GM18873 (cell line): ENCODE measurements at regions not wholly inside any gene's neighbourhood (a gene's known extent, or its start where the extent isn't known, plus 50 kb on each side); places are given as distances from the start of the nearest gene placed in this dataset.

Experiments used
- ATAC-seq: cut with Tn5 transposase; IDR thresholded peaks from one replicate; pipeline ENCODE4 v1.9.1; 2021; ENCODE audit warnings: mild to moderate bottlenecking, moderate library complexity, moderate number of reproducible peaks; ENCODE audit not compliant: unreplicated experiment, low FRiP score

DNA sequence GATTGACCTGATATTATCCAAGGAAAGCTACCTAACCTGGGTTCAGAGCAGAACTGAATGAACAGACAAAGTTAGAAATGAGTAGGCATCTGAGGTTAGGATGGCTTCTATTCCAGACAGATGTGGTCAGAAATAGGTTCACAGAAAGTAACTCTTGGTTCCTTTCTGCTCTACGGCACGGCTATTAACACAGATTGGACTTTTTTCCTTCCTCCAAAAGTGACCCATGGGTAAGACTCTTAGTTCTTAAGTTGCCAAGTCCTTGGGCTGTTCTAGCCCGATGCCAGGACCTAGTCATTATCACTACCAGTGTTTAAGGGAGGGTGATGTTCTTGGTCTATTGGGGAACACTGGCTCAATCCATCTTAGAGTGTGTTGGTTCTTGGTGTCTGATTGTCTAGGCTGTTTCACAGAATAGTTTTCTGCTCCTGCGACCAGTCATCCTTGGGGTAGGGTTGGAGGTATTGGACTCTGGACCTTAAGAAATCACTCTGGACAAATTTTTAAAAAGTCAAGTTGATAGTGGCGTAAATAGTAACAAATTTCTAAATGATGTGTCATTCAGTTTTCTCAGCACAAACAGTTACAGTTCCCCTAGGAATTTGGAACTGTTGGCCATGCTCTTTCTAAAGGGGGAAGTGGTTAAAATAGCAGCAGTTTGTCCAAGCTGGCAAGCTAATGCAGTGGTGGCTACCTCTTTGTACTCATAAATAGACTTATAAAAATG is 60.1 kb upstream of the MYCBP2 start:
- ATAC-seq, result no peak

- ATAC-seq, result no peak
Measured at GRCh38 chr13:77386046-77386445, 59.2 kb upstream of the MYCBP2 start.

GRCh38 chr13:77384999-77385398 is 58.1 kb upstream of the MYCBP2 start:
- ATAC-seq, result no peak

DNA sequence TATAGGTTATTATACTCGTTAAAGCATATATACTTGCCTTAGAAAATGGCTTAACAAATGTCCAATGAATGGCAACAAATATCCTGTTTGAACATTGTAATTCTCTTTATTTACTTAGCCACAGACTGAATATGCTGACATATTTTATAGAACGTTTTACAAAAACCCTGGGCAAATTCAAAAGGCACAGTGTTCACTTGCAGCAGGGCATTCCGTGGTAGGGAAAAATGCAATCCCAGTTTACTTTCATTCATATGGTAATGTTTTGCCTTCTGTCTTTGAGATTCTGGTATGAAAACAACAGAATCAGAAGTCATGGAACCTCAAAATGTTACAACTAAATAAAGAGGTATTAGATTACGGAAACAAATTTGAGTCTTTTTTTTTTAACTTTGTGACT is 56.2 kb upstream of the MYCBP2 start:
- no peak for ATAC-seq

DNA sequence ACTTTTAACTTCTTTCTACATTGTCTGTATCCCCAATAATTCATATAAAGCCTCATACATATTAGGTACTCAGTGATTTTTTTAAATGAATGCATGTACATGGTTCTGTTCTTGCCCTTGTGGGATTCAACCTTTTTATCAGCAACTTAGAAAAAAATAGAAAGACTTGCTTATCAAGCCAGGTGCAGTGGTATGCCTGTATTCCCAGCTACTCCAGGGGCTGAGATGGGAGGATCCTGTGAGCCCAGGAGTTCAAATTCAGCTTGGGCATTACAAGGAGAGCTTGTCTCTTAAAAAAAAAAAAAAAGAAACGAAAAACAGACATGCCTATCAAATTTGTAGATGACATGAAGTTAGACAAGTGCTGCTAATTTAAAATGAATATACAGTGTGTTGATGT is 54.2 kb upstream of the MYCBP2 start:
- ATAC-seq, result no peak

DNA sequence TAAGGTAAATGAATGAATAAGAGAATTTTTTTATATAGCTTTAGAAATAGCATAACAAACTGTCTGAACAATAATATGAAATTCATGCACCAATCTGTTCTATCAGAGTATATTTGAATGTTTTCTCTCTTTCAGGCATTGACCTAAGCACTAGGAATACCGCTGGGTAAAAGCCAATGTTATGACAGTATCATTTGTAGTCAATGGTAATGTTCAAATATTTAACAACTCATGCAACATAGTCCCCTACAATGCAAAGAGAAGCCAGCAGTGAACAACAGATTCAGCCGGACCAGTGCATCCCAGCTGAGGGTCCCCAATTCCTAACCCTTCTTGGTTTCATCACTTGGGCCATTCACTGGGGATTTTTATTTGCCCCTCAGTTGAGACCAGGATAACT is 52.6 kb upstream of the MYCBP2 start:
- no peak for ATAC-seq

DNA sequence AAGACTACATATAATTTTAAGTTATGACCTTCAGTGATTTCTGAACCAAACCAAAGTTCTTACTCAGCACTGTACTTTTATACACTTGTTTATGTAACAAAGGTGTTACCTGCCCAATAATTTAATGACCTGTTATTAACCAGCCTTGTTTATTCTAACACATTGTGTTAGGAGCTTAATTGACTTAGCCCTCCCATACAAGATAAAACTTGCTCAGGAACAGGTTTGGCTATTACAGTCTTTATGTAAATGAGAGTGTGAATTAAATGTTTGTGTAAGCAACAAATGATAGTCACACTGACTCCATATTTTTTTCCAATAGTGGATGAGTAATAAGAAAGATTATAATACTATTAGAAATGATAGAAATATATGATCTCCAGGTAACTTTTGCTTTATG is 51.8 kb upstream of the MYCBP2 start:
- no peak for ATAC-seq

GRCh38 chr13:77377016-77377415 is 50.1 kb upstream of the MYCBP2 start:
- no peak for ATAC-seq
